ENCODE measurements at regions not wholly inside any gene's neighbourhood (a gene's known extent, or its start where the extent isn't known, plus 50 kb on each side); places are given as distances from the start of the nearest gene placed in this dataset.
"Not testable (repeated sequence)": the region's sequence is repeated elsewhere in the genome, so short reads cannot be mapped to it uniquely, and the experiment has no call there.

DNA sequence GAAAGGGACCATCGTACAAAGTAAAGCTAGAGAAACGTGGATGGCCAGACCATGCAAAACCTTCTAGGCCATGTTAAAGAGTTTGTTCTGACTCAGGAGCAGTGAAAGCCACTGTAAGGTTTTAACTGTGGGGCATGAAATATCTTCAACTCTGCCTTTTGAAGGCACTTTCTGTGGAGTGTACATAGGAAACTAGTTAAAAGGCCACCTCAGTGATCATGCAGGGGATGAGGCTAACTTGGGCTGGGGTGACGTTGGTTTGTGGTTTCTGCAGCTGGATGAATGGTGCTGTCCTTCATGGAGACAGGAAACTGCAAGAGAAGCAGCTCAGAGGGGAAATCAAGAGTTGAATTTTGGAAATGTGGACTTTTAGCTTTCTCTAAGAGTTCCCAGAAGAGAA, 190.7 kb downstream of the CDCA7 start:
- no peak for TF ChIP-seq GATA1 (IDR thresholded peaks at IDR 0.05; ENCODE audit: low read depth, low read length)
- TF ChIP-seq POLR2A (IDR thresholded peaks at IDR 0.05; ENCODE audit: low read length) = no peak
- no peak for DNase-seq

DNA sequence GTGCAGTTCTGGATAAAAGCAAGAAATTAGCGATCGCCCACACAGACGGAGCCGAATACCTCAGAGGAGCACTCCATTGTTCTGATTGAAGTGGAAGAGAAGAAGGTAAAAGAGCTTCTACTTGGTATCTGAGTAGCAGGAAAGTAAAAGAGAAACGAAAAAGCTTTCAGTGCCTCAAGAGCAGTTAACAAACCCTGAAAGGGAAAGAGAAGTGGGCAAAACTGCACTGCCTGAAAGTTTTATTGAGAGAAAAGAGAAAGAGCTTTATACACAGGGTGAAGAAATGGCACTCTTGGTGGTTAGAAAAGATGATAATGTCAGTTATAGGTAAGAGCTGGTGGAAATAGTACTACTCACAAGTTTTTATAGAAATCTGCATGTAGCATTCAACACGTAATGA, 192.8 kb downstream of the CDCA7 start:
- DNase-seq = no peak
- TF ChIP-seq GATA1 (IDR thresholded peaks at IDR 0.05; ENCODE audit: low read depth, low read length) (no peak), POLR2A (IDR thresholded peaks at IDR 0.05; ENCODE audit: low read length) (no peak)

DNA sequence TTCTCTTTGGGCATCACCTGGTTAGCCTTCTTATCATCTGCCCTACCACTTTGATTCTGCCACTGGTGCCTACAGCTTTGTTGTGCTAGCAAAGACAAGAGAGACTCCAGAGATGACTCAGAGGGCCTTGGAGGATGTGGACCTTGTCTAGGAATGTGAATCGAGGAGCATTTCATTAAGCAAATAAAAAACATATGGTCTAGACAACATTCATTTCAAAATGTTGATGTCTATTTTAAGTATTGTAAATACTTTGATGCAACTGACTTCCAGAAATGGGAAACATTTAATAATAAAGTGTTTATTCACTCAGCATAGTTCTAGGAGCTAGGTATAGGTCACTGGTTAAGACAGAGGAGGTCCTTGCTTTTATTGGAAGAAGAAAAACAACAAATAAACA, 195.5 kb downstream of the CDCA7 start:
- DNase-seq = no peak
- TF ChIP-seq POLR2A (IDR thresholded peaks at IDR 0.05; ENCODE audit: low read length) (no peak), GATA1 (IDR thresholded peaks at IDR 0.05; ENCODE audit: low read depth, low read length) (no peak)

DNA sequence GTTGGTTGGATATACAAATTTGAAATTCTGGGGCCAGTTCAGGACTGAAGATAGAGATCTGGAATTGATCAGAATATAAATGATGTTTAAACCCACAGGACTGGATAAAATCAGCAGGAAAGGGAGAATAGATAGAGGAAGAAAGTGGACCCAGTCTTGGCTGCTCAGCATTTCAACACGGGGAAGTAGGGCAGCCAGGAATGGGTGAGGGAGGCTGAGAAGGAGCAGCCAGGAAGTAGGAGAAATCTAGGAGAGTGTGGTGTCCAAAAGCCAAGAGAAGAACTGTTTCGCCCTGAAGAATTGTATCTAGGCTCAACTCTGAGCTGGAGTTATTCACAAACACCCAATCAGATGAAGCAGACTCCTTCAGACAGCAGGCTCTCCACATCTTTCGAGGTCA, 197.9 kb downstream of the CDCA7 start:
- TF ChIP-seq POLR2A (IDR thresholded peaks at IDR 0.05; ENCODE audit: low read length) (no peak), GATA1 (IDR thresholded peaks at IDR 0.05; ENCODE audit: low read depth, low read length) (no peak)
- no peak for DNase-seq

DNA sequence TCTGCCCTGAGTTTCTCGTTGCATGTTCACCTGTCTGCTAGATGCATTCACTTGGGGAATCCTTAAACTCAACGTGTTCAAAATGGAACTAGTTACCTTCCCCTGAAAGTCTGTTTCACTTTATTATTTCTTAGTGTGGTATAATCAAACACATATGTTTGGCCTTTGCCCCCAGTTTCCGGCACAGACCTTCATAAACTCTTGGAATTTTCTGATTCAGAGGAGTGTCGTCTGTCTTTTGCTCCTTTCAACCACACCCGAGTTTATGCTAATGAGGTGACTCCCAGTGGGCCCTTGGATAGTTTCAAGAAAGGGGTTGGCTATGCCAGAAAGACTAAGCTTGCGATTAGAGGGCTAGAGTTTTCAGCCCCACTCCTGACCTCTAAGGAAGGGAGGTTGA, 198.9 kb downstream of the CDCA7 start:
- DNase-seq = no peak

DNA sequence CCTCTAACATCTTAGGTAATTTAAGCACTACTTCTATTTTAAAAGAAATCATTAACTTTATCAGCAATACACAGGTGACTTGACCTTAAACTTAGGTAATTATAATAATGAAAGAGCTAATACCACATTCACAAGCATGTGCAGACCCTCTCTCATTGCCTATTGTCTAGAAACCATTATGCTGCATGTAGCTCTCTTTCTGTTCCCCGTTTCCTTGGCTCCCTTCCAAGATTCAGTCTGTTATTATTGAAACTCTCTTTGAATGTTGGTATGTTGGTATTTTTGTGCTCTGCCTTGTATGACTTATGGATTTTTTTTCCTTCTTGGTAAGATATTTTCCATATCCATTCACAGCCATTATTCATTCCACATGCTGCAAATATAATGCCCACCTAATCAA, 201.2 kb downstream of the CDCA7 start:
- no peak for DNase-seq
- TF ChIP-seq GATA1 (IDR thresholded peaks at IDR 0.05; ENCODE audit: low read depth, low read length) (no peak), POLR2A (IDR thresholded peaks at IDR 0.05; ENCODE audit: low read length) (no peak)

More for the DNA sequence above, 198.9 kb downstream of the CDCA7 start:
- no peak for TF ChIP-seq POLR2A (IDR thresholded peaks at IDR 0.05; ENCODE audit: low read length)
- TF ChIP-seq GATA1 (IDR thresholded peaks at IDR 0.05; ENCODE audit: low read depth, low read length) = no peak

DNA sequence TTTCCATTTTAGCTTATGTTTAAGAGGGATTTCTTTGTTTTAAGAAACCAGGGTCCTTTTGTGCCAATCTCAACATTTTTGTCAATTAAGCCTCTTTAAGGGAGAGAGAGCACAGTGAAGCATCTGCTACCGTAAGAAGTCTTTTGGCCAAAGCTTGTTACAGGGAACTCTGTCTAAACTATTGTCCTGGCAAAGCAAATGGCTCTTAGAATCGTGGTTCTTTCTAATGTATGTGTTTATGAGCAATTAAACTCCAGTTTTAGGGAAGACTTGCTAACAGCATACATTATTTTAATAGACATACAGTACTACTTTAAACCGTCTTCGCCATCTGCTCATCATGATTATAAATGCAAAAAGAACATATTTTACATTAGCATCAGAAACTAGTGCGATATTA, 202.1 kb downstream of the CDCA7 start:
- no peak for DNase-seq
- TF ChIP-seq GATA1 (IDR thresholded peaks at IDR 0.05; ENCODE audit: low read depth, low read length) (no peak), POLR2A (IDR thresholded peaks at IDR 0.05; ENCODE audit: low read length) (no peak)

- no peak for TF ChIP-seq GATA1 (IDR thresholded peaks at IDR 0.05; ENCODE audit: low read depth, low read length)
- no peak for TF ChIP-seq POLR2A (IDR thresholded peaks at IDR 0.05; ENCODE audit: low read length)
These were observed 202.8 kb downstream of the CDCA7 start for GRCh38 chr2:173557497-173557896.

DNA sequence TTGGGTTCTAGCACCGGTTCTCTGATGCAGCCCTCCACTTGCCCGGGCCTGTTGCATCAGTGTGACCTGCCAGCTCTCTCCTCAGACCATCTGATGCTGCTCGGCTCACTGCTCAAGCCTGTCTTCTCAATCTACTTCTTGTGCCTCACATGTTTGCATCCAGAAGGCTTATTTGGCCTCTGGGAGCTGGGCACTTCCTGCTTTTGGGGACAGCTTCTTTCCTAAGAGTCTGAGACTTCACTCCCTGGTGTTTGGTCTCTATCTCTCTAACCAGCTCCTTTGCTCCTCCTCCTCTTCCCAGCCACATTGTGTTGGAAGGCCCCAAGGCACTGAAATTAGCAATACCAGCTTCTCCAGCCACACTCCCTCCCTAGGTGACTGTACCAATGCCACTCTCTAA, 212.8 kb downstream of the CDCA7 start:
- TF ChIP-seq POLR2A (IDR thresholded peaks at IDR 0.05; ENCODE audit: low read length) (no peak), GATA1 (IDR thresholded peaks at IDR 0.05; ENCODE audit: low read depth, low read length) (no peak)
- no peak for DNase-seq

More at GRCh38 chr2:173557497-173557896, 202.8 kb downstream of the CDCA7 start:
- DNase-seq = no peak

GRCh38 chr2:173568054-173568453, 213.4 kb downstream of the CDCA7 start:
- DNase-seq = peak; percentile 14 to 16
- TF ChIP-seq GATA1 (IDR thresholded peaks at IDR 0.05; ENCODE audit: low read depth, low read length) (no peak), POLR2A (IDR thresholded peaks at IDR 0.05; ENCODE audit: low read length) (no peak)

DNA sequence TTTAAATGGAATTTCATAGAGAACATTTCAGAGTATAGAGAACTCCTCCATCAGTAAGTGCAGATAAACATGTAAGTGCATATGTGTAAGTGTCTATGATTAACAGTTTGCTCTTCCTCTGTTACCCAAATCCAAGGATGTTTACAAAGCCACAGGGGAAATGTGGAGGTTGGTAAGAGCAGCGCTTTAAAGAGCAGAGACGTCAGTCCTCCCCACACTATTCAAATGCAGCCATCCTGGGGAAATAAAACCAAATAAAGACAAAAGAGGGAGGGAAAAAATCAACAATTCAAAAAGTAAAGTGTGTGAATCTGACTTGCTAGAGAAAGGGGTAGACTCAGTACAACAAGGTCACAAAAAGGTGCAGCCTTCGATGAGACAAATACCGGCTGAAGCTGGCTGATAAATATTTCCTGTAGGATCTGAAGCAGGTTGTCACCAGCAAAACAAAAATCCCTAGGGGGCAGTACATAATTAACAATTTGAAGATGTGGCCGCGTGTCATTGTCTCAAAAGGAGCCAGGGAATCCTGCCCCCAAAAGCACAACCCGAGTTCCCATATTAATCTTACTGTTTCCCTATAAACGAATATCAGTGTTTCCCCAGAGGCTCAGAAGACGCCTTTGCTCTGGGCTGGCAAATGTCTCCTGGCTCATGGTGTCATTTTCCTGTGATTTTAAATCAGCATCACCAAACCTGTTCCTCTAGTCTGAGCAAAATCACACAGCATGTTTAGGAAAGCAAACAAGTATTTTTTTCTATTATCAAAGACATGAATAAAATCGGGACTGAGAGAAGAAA, 216.5 kb downstream of the CDCA7 start:
- TF ChIP-seq POLR2A (IDR thresholded peaks at IDR 0.05; ENCODE audit: low read length) (no peak), GATA1 (IDR thresholded peaks at IDR 0.05; ENCODE audit: low read depth, low read length) (no peak)
- peak in 1 of 2 experiments; percentile 4 for DNase-seq

DNA sequence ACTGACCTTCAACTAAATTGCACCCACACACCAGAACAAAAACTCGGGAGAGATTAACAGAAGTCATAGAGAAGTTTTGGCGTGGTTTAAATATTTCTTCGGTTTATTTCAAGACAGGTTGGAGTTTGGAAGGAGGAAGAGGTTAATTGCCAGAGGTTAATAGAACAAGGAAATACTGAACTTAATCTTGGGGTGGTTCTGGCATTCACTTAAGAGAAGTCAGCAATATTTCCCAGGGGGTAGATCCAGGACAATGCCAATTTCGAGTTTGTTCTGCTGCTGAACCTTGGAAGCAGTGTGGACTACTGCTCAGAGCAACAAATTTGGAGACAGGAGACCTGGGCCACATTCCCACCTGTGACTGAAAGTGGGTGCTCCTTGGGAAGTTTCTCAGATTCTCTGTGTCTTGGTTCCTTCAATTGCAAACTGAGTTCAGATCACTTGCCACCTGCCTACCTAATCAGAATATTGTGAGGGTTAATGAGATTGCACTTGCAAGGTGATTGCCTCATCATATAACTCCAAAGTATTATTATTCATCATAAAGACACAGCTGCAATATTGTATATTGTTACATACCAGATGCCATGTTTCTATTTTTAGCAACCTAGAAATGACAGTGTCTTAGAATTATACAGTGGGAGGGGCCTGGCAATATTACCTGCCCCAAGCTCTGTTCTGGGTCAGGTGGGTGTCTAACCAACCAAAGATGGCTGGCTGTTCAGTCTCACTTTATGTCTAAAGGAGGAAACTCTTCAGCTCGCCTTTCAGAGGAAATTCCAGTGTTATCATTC, 217.4 kb downstream of the CDCA7 start:
- TF ChIP-seq GATA1 (IDR thresholded peaks at IDR 0.05; ENCODE audit: low read depth, low read length) (no peak), POLR2A (IDR thresholded peaks at IDR 0.05; ENCODE audit: low read length) (no peak)
- DNase-seq = no peak

GRCh38 chr2:173572848-173573247, 218.2 kb downstream of the CDCA7 start:
- DNase-seq = no peak
- TF ChIP-seq POLR2A (IDR thresholded peaks at IDR 0.05; ENCODE audit: low read length) (no peak), GATA1 (IDR thresholded peaks at IDR 0.05; ENCODE audit: low read depth, low read length) (no peak)

GRCh38 chr2:173573782-173574181, 219.1 kb downstream of the CDCA7 start:
- DNase-seq = not testable (repeated sequence)

Measured in erythroblast (primary cell).